Panc1 (cell line): ENCODE measurements at regions not wholly inside any gene's neighbourhood (a gene's known extent, or its start where the extent isn't known, plus 50 kb on each side); places are given as distances from the start of the nearest gene placed in this dataset.
"Not testable (repeated sequence)": the region's sequence is repeated elsewhere in the genome, so short reads cannot be mapped to it uniquely, and the experiment has no call there.

ENCODE experiments used
- ATAC-seq: fragments of 200-7000 bp; cut with Tn5 transposase; 2 replicates; pipeline ENCODE4 v1.9.1; 2020; ENCODE audit warnings: mild to moderate bottlenecking, moderate library complexity
- BruUV-seq: library from RNA; stranded (reverse); fragments of 400-500 nt; replicated peaks from 2 replicates; lab custom pipeline; 2021; lab: Mats Ljungman, UMichigan
- CTCF ChIA-PET: fragments of 300-600 bp; sonication (Branson Sonifier 250); formaldehyde crosslinking; loops from one replicate; lab custom pipeline; 2022; ENCODE audit warnings: antibody characterized with exemption; lab: Charles Lee
- POLR2A ChIA-PET: fragments of 300-600 bp; sonication (Branson Sonifier 250); formaldehyde crosslinking; loops from one replicate; lab custom pipeline; 2022; ENCODE audit warnings: antibody characterized with exemption; lab: Charles Lee
- DNase-seq: peaks from one replicate; pipeline ENCODE4 v3.0.0-alpha.2; 2010; ENCODE audit warnings: low read depth, low spot score
- H3K27ac ChIP-seq: 2 replicates; pipeline ENCODE4 v1.5.1; 2011; ENCODE audit warnings: mild to moderate bottlenecking, low read length, inconsistent platforms
- H3K27me3 ChIP-seq: fragments of 200-500 bp; sonication (Bioruptor generic); 2 replicates; pipeline ENCODE4 v1.6.0; 2014; ENCODE audit warnings: low read length, inconsistent platforms; ENCODE audit not compliant: control insufficient read depth, insufficient read depth
- H3K36me3 ChIP-seq: fragments of 200-500 bp; sonication (Bioruptor generic); 2 replicates; pipeline ENCODE4 v1.5.1; 2014; ENCODE audit warnings: inconsistent platforms, mild to moderate bottlenecking, low read length, moderate library complexity; ENCODE audit not compliant: control insufficient read depth, insufficient read depth
- H3K4me1 ChIP-seq: 2 replicates; pipeline ENCODE4 v1.5.1; 2011; ENCODE audit warnings: inconsistent platforms, mild to moderate bottlenecking, low read length, moderate library complexity; ENCODE audit not compliant: control insufficient read depth, insufficient read depth
- H3K4me3 ChIP-seq, 2 experiments: 2 replicates each; pipeline ENCODE4 v1.5.1; 2011 to 2012; ENCODE audit warnings: low read depth in 2 of 2, low read length in 2 of 2, mild to moderate bottlenecking in 2 of 2, inconsistent platforms in 1 of 2, moderate library complexity in 1 of 2
- H3K9me3 ChIP-seq: fragments of 200-500 bp; sonication (Bioruptor generic); 2 replicates; pipeline ENCODE4 v1.5.1; 2014; ENCODE audit warnings: low read depth, mild to moderate bottlenecking, inconsistent platforms, low read length, moderate library complexity; ENCODE audit not compliant: control insufficient read depth, insufficient read depth
- CTCF ChIP-seq: fragments of 450-650 bp; IDR thresholded peaks from 2 replicates; pipeline ENCODE4 v1.5.1; 2017; ENCODE audit warnings: mild to moderate bottlenecking
- POLR2AphosphoS5 ChIP-seq: IDR thresholded peaks from 2 replicates; pipeline ENCODE4 v1.6.1; 2012; ENCODE audit warnings: mild to moderate bottlenecking, low read depth, low read length, moderate library complexity
- REST ChIP-seq, 2 experiments: IDR thresholded peaks; 2 replicates each; pipeline ENCODE4 v1.6.1; 2011 to 2012; ENCODE audit warnings: low read depth in 2 of 2, control low read depth in 1 of 2, low read length in 1 of 2, mild to moderate bottlenecking in 1 of 2, moderate library complexity in 1 of 2; ENCODE audit not compliant: insufficient read depth in 1 of 2
- SIN3A ChIP-seq: IDR thresholded peaks from 2 replicates; pipeline ENCODE4 v1.6.1; 2012; ENCODE audit warnings: low read depth, mild to moderate bottlenecking, low read length, moderate library complexity, borderline replicate concordance; ENCODE audit not compliant: insufficient read depth
- TCF7L2 ChIP-seq: IDR thresholded peaks from 2 replicates; pipeline ENCODE4 v1.6.1; 2011; ENCODE audit warnings: mild to moderate bottlenecking, low read depth, low read length, inconsistent platforms
- in situ Hi-C: cut with HindIII; loops from 2 replicates; pipeline ENCODE4 v1.10.0; 2016; ENCODE audit warnings: low sequenced_read_pairs, low pct_unique_long_range_greater_than_20kb
- intact Hi-C: fragments of 100-400 bp; cut with micrococcal nuclease; formaldehyde crosslinking; loops from one replicate; pipeline ENCODE4 v1.10.0; 2022; ENCODE audit not compliant: unreplicated experiment

DNA sequence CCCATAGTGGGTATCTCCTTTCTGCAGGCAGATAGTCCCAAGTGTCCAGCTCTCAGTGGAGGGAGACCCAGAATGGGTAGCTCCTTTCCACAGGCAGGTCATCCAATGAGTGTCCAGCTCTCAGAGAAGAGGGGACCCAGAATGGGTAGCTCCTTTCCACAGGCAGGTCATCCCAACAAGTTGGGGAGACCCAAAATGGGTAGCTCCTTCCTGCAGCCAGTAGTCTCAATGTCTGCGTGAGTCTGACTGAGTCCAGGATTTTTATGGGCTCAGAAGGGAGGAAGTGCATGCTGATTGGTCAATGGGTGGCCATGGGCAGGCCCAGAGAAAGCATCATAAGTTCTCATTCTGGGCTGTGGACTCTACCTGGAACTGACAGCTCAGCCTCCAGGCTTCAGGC lies 150.7 kb upstream of the P2RY1 start:
- CTCF ChIA-PET, result no interaction called here

GRCh38 chr3:152688313-152688712 lies 146.6 kb upstream of the P2RY1 start:
- H3K4me3 ChIP-seq, result no peak overlapping the region
- TF ChIP-seq SIN3A (no peak), TCF7L2 (no peak), POLR2AphosphoS5 (no peak), REST (IDR thresholded peaks at IDR 0.05; ENCODE audit: insufficient read depth in 1 of 2, low read depth in 2 of 2, low read length in 1 of 2) (no peak), CTCF (no peak)
- POLR2A ChIA-PET, result no interaction called here
- BruUV-seq, result no TSS peak
- in situ Hi-C loops, result no loop called here
- CTCF ChIA-PET, result no interaction called here
- ATAC-seq (no peak), DNase-seq (no peak)
- H3K36me3 ChIP-seq, result no peaks in the 10 kb centered on the region
- no peaks in the 10 kb centered on the region for H3K9me3 ChIP-seq
- H3K27me3 ChIP-seq, result no peaks in the 10 kb centered on the region
- H3K4me1 ChIP-seq, result no peaks in the 10 kb centered on the region
- no peak overlapping the region for H3K27ac ChIP-seq
- intact Hi-C loops, result no loop called here

More for the DNA sequence above, 150.7 kb upstream of the P2RY1 start:
- DNase-seq, result no peak
- no peaks in the 10 kb centered on the region for H3K4me1 ChIP-seq
- no TSS peak for BruUV-seq
- H3K9me3 ChIP-seq, result no peaks in the 10 kb centered on the region
- no peak for TF ChIP-seq CTCF
- no peak for TF ChIP-seq SIN3A
- no peak for TF ChIP-seq POLR2AphosphoS5
- no peak for TF ChIP-seq TCF7L2
- no peak for TF ChIP-seq REST (IDR thresholded peaks at IDR 0.05; ENCODE audit: insufficient read depth in 1 of 2, low read depth in 2 of 2, low read length in 1 of 2)
- H3K36me3 ChIP-seq, result no peaks in the 10 kb centered on the region
- no peak for ATAC-seq
- in situ Hi-C loops, result no loop called here
- POLR2A ChIA-PET, result no interaction called here
- H3K27ac ChIP-seq, result no peak overlapping the region
- intact Hi-C loops, result no loop called here
- H3K4me3 ChIP-seq, result no peak overlapping the region
- H3K27me3 ChIP-seq, result no peaks in the 10 kb centered on the region

DNA sequence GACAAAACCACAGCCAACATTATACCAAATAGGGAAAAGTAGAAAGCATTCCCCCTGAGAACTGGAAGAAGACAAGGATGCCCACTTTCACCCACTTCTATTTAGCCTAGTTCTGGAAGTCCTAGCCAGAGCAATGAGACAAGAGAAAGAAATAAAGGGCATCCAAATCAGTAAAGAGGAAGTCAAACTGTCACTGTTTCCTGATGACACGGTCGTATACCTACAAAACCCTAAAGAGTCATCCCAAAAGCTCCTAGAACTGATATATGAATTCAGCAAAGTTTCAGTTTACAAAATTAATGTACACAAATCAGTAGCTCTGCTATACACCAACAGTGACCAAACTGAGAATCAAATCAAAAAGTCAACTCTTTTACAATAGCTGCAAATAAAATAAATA lies 142.6 kb upstream of the P2RY1 start:
- CTCF ChIA-PET, ATAC-seq, H3K36me3 ChIP-seq, H3K4me3 ChIP-seq, H3K4me1 ChIP-seq, DNase-seq, H3K9me3 ChIP-seq, BruUV-seq, intact Hi-C loops, H3K27me3 ChIP-seq, in situ Hi-C loops, POLR2A ChIA-PET, H3K27ac ChIP-seq: not testable (repeated sequence)
